Peyer's patch (tissue), 4 donors: ENCODE measurements at regions not wholly inside any gene's neighbourhood (a gene's known extent, or its start where the extent isn't known, plus 50 kb on each side); places are given as distances from the start of the nearest gene placed in this dataset.
A peak's percentile ranks its signal among the peaks of the same experiment; 100 is the strongest.

Experiments used
- DNase-seq, 3 donors: peaks; one replicate each; pipeline ENCODE4 v3.0.0-alpha.2; 2017 to 2019
- H3K27ac ChIP-seq, 4 donors: fragments of 200-600 bp; sonication (generic); one replicate each; pipeline ENCODE4 v1.5.1; 2016 to 2019
- H3K27me3 ChIP-seq, 2 donors: fragments of 200-600 bp; sonication (generic); one replicate each; pipeline ENCODE4 v1.5.1; 2019
- H3K36me3 ChIP-seq, 3 donors: fragments of 200-600 bp; sonication (generic); one replicate each; pipeline ENCODE4 v1.5.1; 2016 to 2019
- H3K4me1 ChIP-seq, 4 donors: fragments of 200-600 bp; sonication (generic); one replicate each; pipeline ENCODE4 v1.5.1; 2016 to 2019
- H3K4me3 ChIP-seq, 4 donors: fragments of 200-600 bp; sonication (generic); 1 replicate in 3 of 4; 2 replicates in 1 of 4; pipeline ENCODE4 v1.5.1; 2016 to 2019; ENCODE audit warnings: mild to moderate bottlenecking in 1 of 4
- H3K9me3 ChIP-seq, 4 donors: fragments of 200-600 bp; sonication (generic); one replicate each; pipeline ENCODE4 v1.5.1; 2016 to 2019; ENCODE audit warnings: mild to moderate bottlenecking in 1 of 4
- POLR2A ChIP-seq, 2 donors: fragments of 450-650 bp; IDR thresholded peaks; one replicate each; pipeline ENCODE4 v1.5.1; 2017; ENCODE audit warnings: antibody characterized with exemption in 2 of 2, mild to moderate bottlenecking in 2 of 2, moderate library complexity in 2 of 2
- TF ChIP-seq, protein P1 (sequence below), 6 experiments: fragments of 450-650 bp in 4 of 6; fragments of 200-600 bp in 2 of 6; sonication (generic) in 1 of 6; IDR thresholded peaks; one replicate each; pipeline ENCODE4 v1.5.1; 2017 to 2019; ENCODE audit warnings: antibody characterized with exemption in 6 of 6, mild to moderate bottlenecking in 3 of 6, moderate library complexity in 1 of 6

DNA sequence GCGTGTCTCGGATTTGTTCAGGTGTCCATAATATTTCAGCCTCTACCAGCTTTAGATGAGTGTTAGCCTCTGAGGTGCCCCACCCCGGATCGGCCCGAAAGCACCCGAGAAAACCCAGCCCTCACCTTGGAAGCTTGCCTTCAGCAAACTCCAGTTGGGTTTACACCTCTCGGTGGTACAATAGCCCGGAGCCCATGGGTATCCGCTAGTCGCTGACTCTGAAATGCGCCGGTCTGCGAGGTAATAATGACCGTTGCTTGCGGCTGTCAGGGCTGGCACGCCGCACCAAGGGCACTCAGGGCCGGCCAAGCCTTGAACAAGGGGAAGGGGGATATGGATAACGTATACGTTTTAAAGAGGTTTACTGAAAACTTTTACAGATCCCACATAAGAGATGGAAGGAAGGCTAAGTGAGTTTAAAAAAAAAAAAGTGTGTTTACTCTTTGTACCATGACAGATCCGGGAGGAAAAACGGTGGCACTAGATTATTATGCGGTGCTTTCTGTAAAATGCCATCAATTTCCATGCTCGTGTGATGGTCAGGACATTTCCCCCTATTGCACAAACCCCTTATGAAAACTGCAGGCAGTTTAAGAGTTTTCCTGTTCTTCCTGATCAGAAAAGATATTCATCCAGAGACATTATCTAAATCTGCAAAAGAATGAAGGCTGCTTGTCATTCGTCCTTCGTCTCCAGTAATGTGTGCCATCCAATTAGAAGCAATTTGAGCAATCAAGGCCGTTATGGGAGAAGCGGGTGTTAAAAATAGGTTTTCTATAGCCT, 124.2 kb downstream of the TMEM161B start:
- H3K4me1 ChIP-seq = peaks cover 0 to 43% (median 0%) of the 10 kb centered on the region in 4 donors
- no peaks in the 10 kb centered on the region for H3K36me3 ChIP-seq
- no peak overlapping the region for H3K4me3 ChIP-seq
- no peak for TF ChIP-seq POLR2A (IDR thresholded peaks at IDR 0.05)
- TF ChIP-seq, protein P1, sequence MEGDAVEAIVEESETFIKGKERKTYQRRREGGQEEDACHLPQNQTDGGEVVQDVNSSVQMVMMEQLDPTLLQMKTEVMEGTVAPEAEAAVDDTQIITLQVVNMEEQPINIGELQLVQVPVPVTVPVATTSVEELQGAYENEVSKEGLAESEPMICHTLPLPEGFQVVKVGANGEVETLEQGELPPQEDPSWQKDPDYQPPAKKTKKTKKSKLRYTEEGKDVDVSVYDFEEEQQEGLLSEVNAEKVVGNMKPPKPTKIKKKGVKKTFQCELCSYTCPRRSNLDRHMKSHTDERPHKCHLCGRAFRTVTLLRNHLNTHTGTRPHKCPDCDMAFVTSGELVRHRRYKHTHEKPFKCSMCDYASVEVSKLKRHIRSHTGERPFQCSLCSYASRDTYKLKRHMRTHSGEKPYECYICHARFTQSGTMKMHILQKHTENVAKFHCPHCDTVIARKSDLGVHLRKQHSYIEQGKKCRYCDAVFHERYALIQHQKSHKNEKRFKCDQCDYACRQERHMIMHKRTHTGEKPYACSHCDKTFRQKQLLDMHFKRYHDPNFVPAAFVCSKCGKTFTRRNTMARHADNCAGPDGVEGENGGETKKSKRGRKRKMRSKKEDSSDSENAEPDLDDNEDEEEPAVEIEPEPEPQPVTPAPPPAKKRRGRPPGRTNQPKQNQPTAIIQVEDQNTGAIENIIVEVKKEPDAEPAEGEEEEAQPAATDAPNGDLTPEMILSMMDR (IDR thresholded peaks at IDR 0.05) = no peak
- H3K27me3 ChIP-seq = peaks cover 0 to 20% of the 10 kb centered on the region in 2 donors
- no peaks in the 10 kb centered on the region for H3K9me3 ChIP-seq
- H3K27ac ChIP-seq = no peak overlapping the region
- no peak for DNase-seq

DNA sequence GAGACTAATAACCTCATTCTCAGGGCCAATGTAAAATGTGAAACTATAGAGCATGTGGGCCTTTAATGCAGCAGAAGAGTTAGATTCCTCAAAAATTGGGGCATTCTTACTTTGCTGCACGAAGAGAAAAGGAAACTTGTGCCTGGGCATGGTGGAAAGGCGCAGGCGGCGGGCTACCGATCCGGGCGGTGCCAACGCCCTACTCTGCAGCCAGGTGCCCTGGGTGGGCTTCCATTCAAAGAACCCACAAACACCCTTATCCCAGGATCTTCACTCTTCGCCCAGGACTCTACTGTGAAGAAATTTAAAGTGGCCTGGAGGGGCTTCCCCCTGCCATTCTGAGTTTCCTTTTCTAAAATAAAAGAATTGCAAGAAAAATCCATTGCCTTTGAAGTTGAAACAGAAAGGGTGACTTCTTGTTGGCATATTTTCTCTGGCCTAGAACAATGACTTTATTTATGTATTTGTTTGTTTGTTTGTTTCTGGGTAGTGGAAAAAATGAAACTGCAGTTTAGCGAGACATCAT, 124.9 kb downstream of the TMEM161B start:
- no peak for DNase-seq
- no peak overlapping the region for H3K4me3 ChIP-seq
- H3K4me1 ChIP-seq = peaks cover 0 to 43% (median 0%) of the 10 kb centered on the region in 4 donors
- no peak for TF ChIP-seq POLR2A (IDR thresholded peaks at IDR 0.05)
- TF ChIP-seq, protein P1 (IDR thresholded peaks at IDR 0.05) = no peak
- no peak overlapping the region for H3K27ac ChIP-seq
- no peaks in the 10 kb centered on the region for H3K36me3 ChIP-seq
- H3K9me3 ChIP-seq = no peaks in the 10 kb centered on the region
- peaks cover 0 to 20% of the 10 kb centered on the region in 2 donors for H3K27me3 ChIP-seq

DNA sequence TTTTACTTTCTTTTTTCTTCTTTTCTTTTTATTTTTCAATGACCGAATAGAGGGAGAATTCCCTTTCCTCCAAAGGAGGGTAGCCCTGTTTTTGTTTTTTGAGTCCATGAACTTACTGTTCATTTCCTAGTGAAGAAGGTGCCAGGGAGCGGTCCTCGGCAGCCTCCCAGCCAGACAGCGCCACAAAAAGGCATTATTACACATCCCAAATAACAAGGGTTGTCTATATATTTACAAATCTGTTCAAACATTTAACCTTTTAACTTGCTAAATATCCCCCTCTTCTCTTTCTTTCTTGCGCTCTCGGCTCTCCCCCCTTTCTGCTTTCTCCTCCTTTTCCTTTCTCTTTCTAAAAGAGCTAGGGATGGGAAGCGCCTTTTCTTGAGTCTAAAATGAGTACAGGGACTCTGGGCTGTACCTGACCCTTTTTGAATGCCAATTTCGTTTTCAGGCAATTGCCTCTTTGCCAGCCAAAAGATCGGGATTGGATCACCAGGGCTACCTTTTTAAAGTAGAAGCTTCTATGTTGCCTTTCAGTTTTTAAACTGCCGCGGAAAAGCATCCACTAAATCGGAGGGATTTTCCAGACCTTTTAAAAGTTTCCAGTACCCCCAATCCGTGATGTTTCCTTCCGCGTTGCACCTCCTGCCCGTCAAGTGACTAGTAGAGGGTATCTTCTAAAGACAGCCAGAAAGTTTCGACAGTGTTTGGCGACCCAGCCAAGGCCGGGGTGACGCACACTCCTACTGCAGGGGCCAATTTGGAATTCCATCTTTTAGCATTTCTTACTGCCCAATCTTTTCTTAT, 125.6 kb downstream of the TMEM161B start:
- Histone ChIP-seq H3K4me3 (peak overlapping the region in 2 of 4 donors; percentile 16 to 47), H3K4me1 (peaks cover 0 to 43% (median 0%) of the 10 kb centered on the region in 4 donors), H3K36me3 (no peaks in the 10 kb centered on the region), H3K9me3 (no peaks in the 10 kb centered on the region), H3K27me3 (peaks cover 0 to 20% of the 10 kb centered on the region in 2 donors), H3K27ac (no peak overlapping the region)
- no peak for DNase-seq
- no peak for TF ChIP-seq POLR2A (IDR thresholded peaks at IDR 0.05)
- TF ChIP-seq, protein P1 (IDR thresholded peaks at IDR 0.05) = no peak

DNA sequence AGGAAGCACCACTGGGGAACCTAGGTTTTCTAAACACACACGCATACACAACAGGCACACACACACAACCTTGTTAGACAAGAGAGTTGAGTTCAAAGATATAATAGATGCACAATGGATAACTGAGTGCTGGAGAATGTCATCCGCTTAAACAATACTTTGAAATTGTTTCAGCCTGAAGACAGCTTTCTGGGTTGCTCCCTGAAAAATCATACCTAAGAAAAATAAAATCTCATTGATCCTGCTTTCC, 126.1 kb downstream of the TMEM161B start:
- H3K9me3 ChIP-seq = no peaks in the 10 kb centered on the region
- H3K36me3 ChIP-seq = no peaks in the 10 kb centered on the region
- no peak overlapping the region for H3K27ac ChIP-seq
- TF ChIP-seq POLR2A (IDR thresholded peaks at IDR 0.05) = no peak
- TF ChIP-seq, protein P1 (IDR thresholded peaks at IDR 0.05) = no peak
- H3K4me3 ChIP-seq = peak overlapping the region in 2 of 4 donors; percentile 16 to 47
- peaks cover 0 to 43% (median 0%) of the 10 kb centered on the region in 4 donors for H3K4me1 ChIP-seq
- no peak for DNase-seq
- peaks cover 0 to 20% of the 10 kb centered on the region in 2 donors for H3K27me3 ChIP-seq

DNA sequence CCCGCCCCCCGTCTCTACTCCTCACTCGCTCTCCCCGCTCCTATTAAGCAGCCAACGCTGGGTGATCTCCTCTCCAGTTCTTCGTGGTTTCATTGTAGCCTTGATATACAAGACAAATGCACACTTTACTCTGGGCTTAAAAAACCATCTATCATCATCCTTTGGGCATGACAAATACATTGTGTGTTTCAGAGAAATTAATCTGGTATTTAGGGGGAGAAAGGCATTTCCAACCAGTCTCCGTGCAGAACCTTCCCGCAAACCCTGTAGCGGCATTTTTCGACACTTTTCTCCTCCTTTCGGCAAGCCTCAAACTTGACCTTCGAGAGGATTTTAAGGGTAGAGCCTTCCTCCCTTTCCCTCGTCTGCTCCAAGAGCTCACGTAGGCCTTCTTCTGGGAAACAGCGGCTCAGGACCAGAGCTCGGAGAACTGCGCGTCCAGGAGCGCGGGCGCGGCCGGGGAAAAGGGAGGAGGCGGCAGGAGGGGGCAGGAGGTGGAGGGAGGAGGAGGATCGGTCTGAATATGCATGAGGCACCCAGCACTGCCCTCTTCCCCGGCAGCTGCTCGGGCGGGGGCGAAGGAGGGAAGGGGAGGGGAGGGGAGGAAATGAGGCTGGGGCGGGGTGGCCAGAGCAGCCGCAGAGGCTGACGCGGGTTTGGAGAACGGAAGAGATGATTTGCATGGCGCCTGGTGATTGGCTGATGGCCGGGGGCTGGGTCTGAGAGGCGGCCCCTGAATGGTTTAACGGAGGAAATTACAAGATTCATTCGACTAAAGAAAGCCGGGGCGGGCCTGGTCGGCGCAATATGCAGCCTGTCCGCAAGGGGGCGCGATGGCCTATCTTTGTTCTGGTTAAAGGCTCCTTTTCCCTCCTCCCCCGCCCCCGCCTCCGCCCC, 127.5 kb downstream of the TMEM161B start:
- Histone ChIP-seq H3K27ac (no peak overlapping the region), H3K36me3 (no peaks in the 10 kb centered on the region), H3K9me3 (no peaks in the 10 kb centered on the region), H3K4me3 (peak overlapping the region; percentile 12 to 62 (median 38)), H3K27me3 (peaks cover 0 to 19% of the 10 kb centered on the region in 2 donors), H3K4me1 (peaks cover 0 to 43% (median 0%) of the 10 kb centered on the region in 4 donors)
- peak; percentile 46 to 94 (median 92) for DNase-seq
- TF ChIP-seq, protein P1 (IDR thresholded peaks at IDR 0.05) = peak in 4 of 6 experiments; percentile 52 to 63 (median 58)
- TF ChIP-seq POLR2A (IDR thresholded peaks at IDR 0.05) = no peak
